H1 (cell line): ENCODE measurements at regions not wholly inside any gene's neighbourhood (a gene's known extent, or its start where the extent isn't known, plus 50 kb on each side); places are given as distances from the start of the nearest gene placed in this dataset.

Experiments used
- ATF3 ChIP-seq: IDR thresholded peaks from 2 replicates; pipeline ENCODE4 v1.6.1; 2011; ENCODE audit warnings: low read depth, mild to moderate bottlenecking, low read length; ENCODE audit not compliant: insufficient read depth
- BACH1 ChIP-seq: IDR thresholded peaks from 2 replicates; pipeline ENCODE4 v1.6.1; 2012; ENCODE audit warnings: low read length, improper control_type of control experiment
- CBX5 ChIP-seq: fragments of 300-800, 300-1000 bp; sonication (generic); IDR thresholded peaks from 2 replicates; pipeline ENCODE4 v1.7.1; 2016; ENCODE audit warnings: antibody characterized with exemption, low read length, low read depth
- CEBPB ChIP-seq: IDR thresholded peaks from 2 replicates; pipeline ENCODE4 v1.6.1; 2012; ENCODE audit warnings: low read depth, low read length
- CHD2 ChIP-seq: IDR thresholded peaks from 2 replicates; pipeline ENCODE4 v1.6.1; 2012; ENCODE audit warnings: low read length, improper control_type of control experiment
- EGR1 ChIP-seq: IDR thresholded peaks from 2 replicates; pipeline ENCODE4 v1.6.1; 2011; ENCODE audit warnings: low read depth, low read length, borderline replicate concordance
- GABPA ChIP-seq: IDR thresholded peaks from 2 replicates; pipeline ENCODE4 v1.6.1; 2011; ENCODE audit warnings: mild to moderate bottlenecking, low read length, moderate library complexity, borderline replicate concordance; ENCODE audit not compliant: insufficient read depth
- HDAC2 ChIP-seq, 2 experiments: fragments of 300-600 bp in 1 of 2; sonication (generic) in 1 of 2; IDR thresholded peaks; 2 replicates each; pipeline ENCODE4 v1.6.1; 2011 to 2012; ENCODE audit warnings: low read depth in 2 of 2, low read length in 2 of 2, mild to moderate bottlenecking in 2 of 2, moderate library complexity in 2 of 2, borderline replicate concordance in 1 of 2, inconsistent platforms in 1 of 2
- HDAC6 ChIP-seq: IDR thresholded peaks from one replicate; pipeline ENCODE4 v1.7.1; 2012; ENCODE audit warnings: low read depth, mild to moderate bottlenecking, inconsistent platforms, low read length, moderate library complexity
- JUN ChIP-seq: IDR thresholded peaks from 2 replicates; pipeline ENCODE4 v1.6.1; 2011; ENCODE audit warnings: low read depth, mild to moderate bottlenecking, improper control_type of control experiment, low read length
- KDM4A ChIP-seq: IDR thresholded peaks from one replicate; pipeline ENCODE4 v1.7.1; 2012; ENCODE audit warnings: low read depth, mild to moderate bottlenecking, moderate library complexity, low read length, inconsistent platforms; ENCODE audit not compliant: severe bottlenecking
- PHF8 ChIP-seq: fragments of 200-600 bp; sonication (generic); conservative IDR thresholded peaks from 2 replicates; pipeline ENCODE4 v1.7.1; 2012; ENCODE audit warnings: low read depth, mild to moderate bottlenecking, inconsistent platforms, low read length, moderate library complexity
- SAP30 ChIP-seq: fragments of 300-600 bp; sonication (generic); IDR thresholded peaks from 2 replicates; pipeline ENCODE4 v1.7.1; 2012; ENCODE audit warnings: low read length, moderate library complexity, mild to moderate bottlenecking, inconsistent platforms; ENCODE audit not compliant: insufficient read depth, insufficient replicate concordance
- SIRT6 ChIP-seq: IDR thresholded peaks from one replicate; pipeline ENCODE4 v1.7.1; 2012; ENCODE audit warnings: low read length, inconsistent platforms
- SIX5 ChIP-seq: IDR thresholded peaks from 2 replicates; pipeline ENCODE4 v1.6.1; 2011; ENCODE audit warnings: mild to moderate bottlenecking, low read depth, low read length
- SP4 ChIP-seq: IDR thresholded peaks from 2 replicates; pipeline ENCODE4 v1.6.1; 2012; ENCODE audit warnings: low read length, inconsistent platforms
- USF2 ChIP-seq: IDR thresholded peaks from 2 replicates; pipeline ENCODE4 v1.6.1; 2011; ENCODE audit warnings: low read length, improper control_type of control experiment
- TF ChIP-seq, protein P1 (sequence below), 3 experiments: IDR thresholded peaks; 1 replicate in 2 of 3; 2 replicates in 1 of 3; pipeline versions ENCODE4 v1.5.1 to v1.6.1; 2011; ENCODE audit warnings: low read length in 3 of 3, mild to moderate bottlenecking in 3 of 3, inconsistent platforms in 2 of 3, low read depth in 1 of 3, moderate library complexity in 1 of 3; ENCODE audit not compliant: insufficient read depth in 1 of 3; ENCODE audit errors: control extremely low read depth in 1 of 3

DNA sequence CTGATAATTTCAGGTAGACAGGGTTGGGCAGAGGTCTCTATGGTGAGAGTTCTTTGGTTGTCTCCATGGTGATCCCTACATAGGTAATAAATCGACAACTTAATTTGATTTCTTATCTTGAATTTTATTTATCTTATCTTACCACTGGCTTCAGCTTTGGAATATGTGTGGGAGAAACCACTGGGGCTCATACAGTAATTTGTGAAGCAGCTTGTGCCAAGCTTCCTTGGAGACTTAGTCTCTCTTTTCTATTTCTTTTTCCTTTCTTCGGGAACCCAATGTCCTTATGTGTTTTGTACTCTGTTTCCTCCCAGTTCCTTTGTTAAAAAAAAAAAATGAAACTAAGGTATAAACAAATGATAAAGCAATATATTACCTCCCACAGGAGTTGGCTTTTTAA, 242.4 kb upstream of the CNKSR2 start (continued):
- TF ChIP-seq HDAC2 (IDR thresholded peaks at IDR 0.05; ENCODE audit: borderline replicate concordance in 1 of 2, low read depth in 2 of 2, low read length in 2 of 2) (no peak), HDAC6 (no peak), SAP30 (no peak), SP4 (no peak), PHF8 (no peak), SIX5 (no peak), SIRT6 (no peak), KDM4A (no peak), EGR1 (no peak), CEBPB (no peak), GABPA (no peak), USF2 (no peak), ATF3 (no peak), CBX5 (no peak), JUN (no peak), CHD2 (no peak), BACH1 (no peak)
- TF ChIP-seq, protein P1, sequence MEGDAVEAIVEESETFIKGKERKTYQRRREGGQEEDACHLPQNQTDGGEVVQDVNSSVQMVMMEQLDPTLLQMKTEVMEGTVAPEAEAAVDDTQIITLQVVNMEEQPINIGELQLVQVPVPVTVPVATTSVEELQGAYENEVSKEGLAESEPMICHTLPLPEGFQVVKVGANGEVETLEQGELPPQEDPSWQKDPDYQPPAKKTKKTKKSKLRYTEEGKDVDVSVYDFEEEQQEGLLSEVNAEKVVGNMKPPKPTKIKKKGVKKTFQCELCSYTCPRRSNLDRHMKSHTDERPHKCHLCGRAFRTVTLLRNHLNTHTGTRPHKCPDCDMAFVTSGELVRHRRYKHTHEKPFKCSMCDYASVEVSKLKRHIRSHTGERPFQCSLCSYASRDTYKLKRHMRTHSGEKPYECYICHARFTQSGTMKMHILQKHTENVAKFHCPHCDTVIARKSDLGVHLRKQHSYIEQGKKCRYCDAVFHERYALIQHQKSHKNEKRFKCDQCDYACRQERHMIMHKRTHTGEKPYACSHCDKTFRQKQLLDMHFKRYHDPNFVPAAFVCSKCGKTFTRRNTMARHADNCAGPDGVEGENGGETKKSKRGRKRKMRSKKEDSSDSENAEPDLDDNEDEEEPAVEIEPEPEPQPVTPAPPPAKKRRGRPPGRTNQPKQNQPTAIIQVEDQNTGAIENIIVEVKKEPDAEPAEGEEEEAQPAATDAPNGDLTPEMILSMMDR (IDR thresholded peaks at IDR 0.05; ENCODE audit: control extremely low read depth in 1 of 3, insufficient read depth in 1 of 3, low read depth in 1 of 3, low read length in 3 of 3): no peak
